IMR-90 (cell line): ENCODE measurements at regions not wholly inside any gene's neighbourhood (a gene's known extent, or its start where the extent isn't known, plus 50 kb on each side); places are given as distances from the start of the nearest gene placed in this dataset.
A peak's percentile ranks its signal among the peaks of the same experiment; 100 is the strongest.

Experiments
- ATAC-seq: fragments of 200-7000 bp; cut with Tn5 transposase; 2 replicates; pipeline ENCODE4 v1.9.1; 2020; ENCODE audit warnings: low read depth, mild to moderate bottlenecking, moderate library complexity
- BruUV-seq: library from RNA; stranded (reverse); fragments of 400-500 nt; replicated peaks from 2 replicates; lab custom pipeline; 2021; lab: Mats Ljungman, UMichigan
- CTCF ChIA-PET: fragments of 300-600 bp; formaldehyde crosslinking; extraction: SDS; loops from one replicate; lab custom pipeline; 2021; ENCODE audit warnings: antibody characterized with exemption; lab: Yijun Ruan, JAX
- POLR2A ChIA-PET: fragments of 300-600 bp; sonication (Branson Sonifier 250); formaldehyde crosslinking; loops from one replicate; lab custom pipeline; 2022; ENCODE audit warnings: antibody characterized with exemption; ENCODE audit not compliant: unreplicated experiment; lab: Charles Lee
- DNase-seq: peaks from one replicate; pipeline ENCODE4 v3.0.0; 2013
- H2AFZ ChIP-seq: replicated peaks from 2 replicates; pipeline ENCODE3; 2013; ENCODE audit warnings: low read length, mild to moderate bottlenecking; ENCODE audit not compliant: poor library complexity
- H2AK5ac ChIP-seq: 2 replicates; pipeline ENCODE4 v1.6.1; 2013; ENCODE audit warnings: low read depth, low read length, inconsistent platforms
- H2AK9ac ChIP-seq: replicated peaks from 2 replicates; pipeline ENCODE3; 2013; ENCODE audit warnings: mild to moderate bottlenecking, low read depth, low read length, moderate library complexity; ENCODE audit not compliant: poor library complexity
- H2BK120ac ChIP-seq: 2 replicates; pipeline ENCODE4 v1.6.1; 2013; ENCODE audit warnings: low read depth, low read length, inconsistent platforms
- H2BK15ac ChIP-seq: 3 replicates; pipeline ENCODE4 v1.6.1; 2013; ENCODE audit warnings: low read depth, low read length, inconsistent platforms
- H2BK20ac ChIP-seq: 2 replicates; pipeline ENCODE4 v1.6.1; 2013; ENCODE audit warnings: low read depth, mild to moderate bottlenecking, inconsistent platforms, low read length, moderate library complexity
- H2BK5ac ChIP-seq: 2 replicates; pipeline ENCODE4 v1.6.1; 2013; ENCODE audit warnings: mild to moderate bottlenecking, low read depth, low read length, inconsistent platforms; ENCODE audit not compliant: poor library complexity, severe bottlenecking
- H3K14ac ChIP-seq: replicated peaks from 2 replicates; pipeline ENCODE4 v1.6.1; 2013; ENCODE audit warnings: low read depth, low read length, inconsistent platforms
- H3K18ac ChIP-seq: 2 replicates; pipeline ENCODE4 v1.6.1; 2013; ENCODE audit warnings: low read depth, low read length, control low read depth
- H3K23ac ChIP-seq: 2 replicates; pipeline ENCODE4 v1.6.1; 2013; ENCODE audit warnings: low read depth, low read length, inconsistent platforms
- H3K27ac ChIP-seq: 2 replicates; pipeline ENCODE4 v1.5.1; 2013; ENCODE audit warnings: mild to moderate bottlenecking, control low read depth, low read length; ENCODE audit not compliant: insufficient read depth
- H3K27me3 ChIP-seq: 2 replicates; pipeline ENCODE4 v1.6.1; 2013; ENCODE audit warnings: low read length; ENCODE audit not compliant: control insufficient read depth, insufficient read depth
- H3K36me3 ChIP-seq: 2 replicates; pipeline ENCODE4 v1.6.1; 2013; ENCODE audit warnings: low read length, mixed read lengths; ENCODE audit not compliant: control insufficient read depth, insufficient read depth
- H3K4ac ChIP-seq: 2 replicates; pipeline ENCODE4 v1.6.1; 2013; ENCODE audit warnings: low read depth, low read length, inconsistent platforms
- H3K4me1 ChIP-seq: 2 replicates; pipeline ENCODE4 v1.6.1; 2013; ENCODE audit warnings: low read length, mixed read lengths; ENCODE audit not compliant: control insufficient read depth, insufficient read depth
- H3K4me2 ChIP-seq: 2 replicates; pipeline ENCODE4 v1.6.1; 2013; ENCODE audit warnings: low read depth, mild to moderate bottlenecking, control low read depth, low read length, moderate library complexity
- H3K4me3 ChIP-seq: 2 replicates; pipeline ENCODE4 v1.5.1; 2013; ENCODE audit warnings: low read depth, mild to moderate bottlenecking, control low read depth, low read length, moderate library complexity; ENCODE audit not compliant: insufficient read depth
- H3K56ac ChIP-seq: 2 replicates; pipeline ENCODE4 v1.6.1; 2013; ENCODE audit warnings: low read length, inconsistent platforms; ENCODE audit not compliant: insufficient read depth; ENCODE audit errors: extremely low read depth
- H3K79me1 ChIP-seq, 2 experiments: 2 replicates each; pipeline ENCODE4 v1.6.1; 2013; ENCODE audit warnings: low read length in 2 of 2, inconsistent platforms in 1 of 2, low read depth in 1 of 2
- H3K9ac ChIP-seq: 2 replicates; pipeline ENCODE4 v1.6.1; 2013; ENCODE audit warnings: low read depth, low read length, control low read depth
- H3K9me1 ChIP-seq: 2 replicates; pipeline ENCODE4 v1.6.1; 2013; ENCODE audit warnings: low read length, inconsistent platforms; ENCODE audit not compliant: insufficient read depth
- H3K9me3 ChIP-seq: 2 replicates; pipeline ENCODE4 v1.6.1; 2013; ENCODE audit warnings: low read length; ENCODE audit not compliant: control insufficient read depth, insufficient read depth
- H4K20me1 ChIP-seq: 2 replicates; pipeline ENCODE4 v1.6.1; 2013; ENCODE audit warnings: low read length, inconsistent platforms; ENCODE audit not compliant: insufficient read depth
- H4K5ac ChIP-seq: 2 replicates; pipeline ENCODE4 v1.6.1; 2013; ENCODE audit warnings: mild to moderate bottlenecking, low read depth, low read length, control low read depth
- H4K8ac ChIP-seq, 2 experiments: 2 replicates each; pipeline ENCODE4 v1.6.1; 2013; ENCODE audit warnings: low read depth in 2 of 2, low read length in 2 of 2, control low read depth in 1 of 2, inconsistent platforms in 1 of 2
- H4K91ac ChIP-seq: 2 replicates; pipeline ENCODE4 v1.6.1; 2013; ENCODE audit warnings: low read depth, low read length, inconsistent platforms; ENCODE audit not compliant: insufficient read depth
- BHLHE40 ChIP-seq: fragments of 150-350 bp; IDR thresholded peaks from 2 replicates; pipeline ENCODE4 v1.6.1; 2016; ENCODE audit warnings: mild to moderate bottlenecking, low read depth, low read length
- CEBPB ChIP-seq: IDR thresholded peaks from 2 replicates; pipeline ENCODE4 v1.6.1; 2012; ENCODE audit warnings: low read depth, low read length, improper control_type of control experiment
- CHD1 ChIP-seq: IDR thresholded peaks from 2 replicates; pipeline ENCODE4 v1.6.1; 2012; ENCODE audit warnings: low read depth, low read length, improper control_type of control experiment
- FOS ChIP-seq: fragments of 150-350 bp; IDR thresholded peaks from 2 replicates; pipeline ENCODE4 v1.6.1; 2016; ENCODE audit warnings: low read depth, low read length
- MAFK ChIP-seq: IDR thresholded peaks from 2 replicates; pipeline ENCODE4 v1.6.1; 2012; ENCODE audit warnings: low read depth, low read length, improper control_type of control experiment
- MAZ ChIP-seq: IDR thresholded peaks from 2 replicates; pipeline ENCODE4 v1.6.1; 2012; ENCODE audit warnings: low read depth, mild to moderate bottlenecking, low read length, improper control_type of control experiment, moderate library complexity, borderline replicate concordance
- MXI1 ChIP-seq: IDR thresholded peaks from 2 replicates; pipeline ENCODE4 v1.6.1; 2012; ENCODE audit warnings: low read depth, mild to moderate bottlenecking, low read length, moderate library complexity, borderline replicate concordance
- NFE2L2 ChIP-seq: fragments of 150-350 bp; IDR thresholded peaks from 2 replicates; pipeline ENCODE4 v1.6.1; 2016; ENCODE audit warnings: low read depth, mild to moderate bottlenecking, low read length
- POLR2A ChIP-seq: IDR thresholded peaks from 2 replicates; pipeline ENCODE4 v1.6.1; 2012; ENCODE audit warnings: mild to moderate bottlenecking, low read depth, low read length
- RFX5 ChIP-seq: IDR thresholded peaks from 2 replicates; pipeline ENCODE4 v1.8.0; 2012; ENCODE audit warnings: low read depth, mild to moderate bottlenecking, low read length, moderate library complexity
- SMC3 ChIP-seq: fragments of 150-350 bp; IDR thresholded peaks from 2 replicates; pipeline ENCODE4 v1.6.1; 2016; ENCODE audit warnings: low read depth, mild to moderate bottlenecking, antibody characterized with exemption, low read length, moderate library complexity
- WGBS, 2 experiments: methylation state at CpG; one replicate each; pipeline versions ENCODE4 v1.1.5 to v1.1.7; 2013; ENCODE audit warnings: missing lambda C conversion rate in 2 of 2; ENCODE audit not compliant: insufficient read length in 1 of 2; ENCODE audit errors: extremely low coverage in 2 of 2; 5-methylcytosine and 5-hydroxymethylcytosine counted together
- dilution Hi-C: fragments of 300-500 bp; cut with HindIII; formaldehyde crosslinking; loops from one replicate; pipeline ENCODE4 v1.14.3; 2018; ENCODE audit warnings: low sequenced_read_pairs; ENCODE audit not compliant: unreplicated experiment
- in situ Hi-C: fragments of 300-500 bp; cut with MboI; formaldehyde crosslinking; loops from 3 replicates; pipeline ENCODE4 v1.14.3; 2019; ENCODE audit warnings: low sequenced_read_pairs, inconsistent platforms, mixed read lengths
- intact Hi-C: fragments of 100-400 bp; cut with micrococcal nuclease; formaldehyde crosslinking; loops from 2 replicates; pipeline ENCODE4 v1.10.0; 2022
- TF ChIP-seq, protein P1 (sequence below): fragments of 150-350 bp; IDR thresholded peaks from 2 replicates; pipeline ENCODE4 v1.6.1; 2017; ENCODE audit warnings: mild to moderate bottlenecking, antibody characterized with exemption, low read length, low read depth
- TF ChIP-seq, protein P2 (sequence below): conservative IDR thresholded peaks from 2 replicates; pipeline ENCODE4 v1.5.1; 2012; ENCODE audit warnings: mild to moderate bottlenecking, low read depth, low read length, improper control_type of control experiment
- TF ChIP-seq, protein P3 (sequence below): fragments of 150-350 bp; IDR thresholded peaks from 2 replicates; pipeline ENCODE4 v1.6.1; 2016; ENCODE audit warnings: low read depth, mild to moderate bottlenecking, low read length, moderate library complexity, borderline replicate concordance

DNA sequence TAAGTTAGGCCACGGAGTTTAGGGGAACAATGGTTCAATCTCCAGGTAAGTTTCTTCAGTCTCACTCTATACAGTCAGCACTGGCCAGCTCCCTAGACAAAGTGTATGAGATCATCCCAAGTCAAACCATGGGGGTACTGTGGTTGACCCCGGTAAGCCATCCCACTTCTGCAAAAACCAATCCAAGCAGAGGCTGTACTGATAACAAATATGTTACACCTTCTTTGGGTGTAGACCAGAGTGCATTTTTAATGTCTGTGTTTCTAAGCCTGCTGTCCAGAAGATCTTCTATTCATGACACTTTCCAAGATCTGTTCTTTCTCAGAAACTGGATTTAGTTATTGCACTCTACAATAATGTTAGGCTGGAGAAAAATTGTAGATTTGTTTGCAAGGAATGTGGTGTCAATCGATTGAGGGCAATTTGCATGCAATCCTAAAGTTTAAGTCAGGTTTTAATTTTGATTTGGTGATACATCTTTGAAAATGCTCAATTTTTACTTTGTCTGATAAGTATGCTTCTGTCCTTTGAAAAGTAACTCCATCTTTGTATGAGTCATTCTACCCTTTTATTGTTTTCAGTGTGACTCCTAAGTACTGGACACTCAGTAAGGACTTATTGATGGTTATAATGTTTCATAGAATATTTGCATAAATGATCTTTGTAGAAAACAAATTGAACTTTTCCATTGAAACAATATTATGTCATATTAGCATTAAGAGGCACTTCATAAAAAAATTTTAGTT lies 152.4 kb downstream of the HLX start:
- no peak overlapping the region for H4K5ac ChIP-seq
- no peak overlapping the region for H3K14ac ChIP-seq
- H3K27me3 ChIP-seq: no peaks in the 10 kb centered on the region
- H3K27ac ChIP-seq: no peak overlapping the region
- H3K18ac ChIP-seq: no peak overlapping the region
- ATAC-seq (no peak), DNase-seq (peak; percentile 19)
- dilution Hi-C loops (no loop called here), in situ Hi-C loops (no loop called here), intact Hi-C loops (no loop called here)
- TF ChIP-seq CHD1 (no peak), CEBPB (no peak), SMC3 (no peak), BHLHE40 (no peak), RFX5 (no peak), MAFK (no peak), MXI1 (no peak), MAZ (no peak), NFE2L2 (no peak), FOS (no peak), POLR2A (no peak)
- TF ChIP-seq, protein P1, sequence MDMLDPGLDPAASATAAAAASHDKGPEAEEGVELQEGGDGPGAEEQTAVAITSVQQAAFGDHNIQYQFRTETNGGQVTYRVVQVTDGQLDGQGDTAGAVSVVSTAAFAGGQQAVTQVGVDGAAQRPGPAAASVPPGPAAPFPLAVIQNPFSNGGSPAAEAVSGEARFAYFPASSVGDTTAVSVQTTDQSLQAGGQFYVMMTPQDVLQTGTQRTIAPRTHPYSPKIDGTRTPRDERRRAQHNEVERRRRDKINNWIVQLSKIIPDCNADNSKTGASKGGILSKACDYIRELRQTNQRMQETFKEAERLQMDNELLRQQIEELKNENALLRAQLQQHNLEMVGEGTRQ: no peak
- TF ChIP-seq, protein P2, sequence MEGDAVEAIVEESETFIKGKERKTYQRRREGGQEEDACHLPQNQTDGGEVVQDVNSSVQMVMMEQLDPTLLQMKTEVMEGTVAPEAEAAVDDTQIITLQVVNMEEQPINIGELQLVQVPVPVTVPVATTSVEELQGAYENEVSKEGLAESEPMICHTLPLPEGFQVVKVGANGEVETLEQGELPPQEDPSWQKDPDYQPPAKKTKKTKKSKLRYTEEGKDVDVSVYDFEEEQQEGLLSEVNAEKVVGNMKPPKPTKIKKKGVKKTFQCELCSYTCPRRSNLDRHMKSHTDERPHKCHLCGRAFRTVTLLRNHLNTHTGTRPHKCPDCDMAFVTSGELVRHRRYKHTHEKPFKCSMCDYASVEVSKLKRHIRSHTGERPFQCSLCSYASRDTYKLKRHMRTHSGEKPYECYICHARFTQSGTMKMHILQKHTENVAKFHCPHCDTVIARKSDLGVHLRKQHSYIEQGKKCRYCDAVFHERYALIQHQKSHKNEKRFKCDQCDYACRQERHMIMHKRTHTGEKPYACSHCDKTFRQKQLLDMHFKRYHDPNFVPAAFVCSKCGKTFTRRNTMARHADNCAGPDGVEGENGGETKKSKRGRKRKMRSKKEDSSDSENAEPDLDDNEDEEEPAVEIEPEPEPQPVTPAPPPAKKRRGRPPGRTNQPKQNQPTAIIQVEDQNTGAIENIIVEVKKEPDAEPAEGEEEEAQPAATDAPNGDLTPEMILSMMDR: no peak
- TF ChIP-seq, protein P3, sequence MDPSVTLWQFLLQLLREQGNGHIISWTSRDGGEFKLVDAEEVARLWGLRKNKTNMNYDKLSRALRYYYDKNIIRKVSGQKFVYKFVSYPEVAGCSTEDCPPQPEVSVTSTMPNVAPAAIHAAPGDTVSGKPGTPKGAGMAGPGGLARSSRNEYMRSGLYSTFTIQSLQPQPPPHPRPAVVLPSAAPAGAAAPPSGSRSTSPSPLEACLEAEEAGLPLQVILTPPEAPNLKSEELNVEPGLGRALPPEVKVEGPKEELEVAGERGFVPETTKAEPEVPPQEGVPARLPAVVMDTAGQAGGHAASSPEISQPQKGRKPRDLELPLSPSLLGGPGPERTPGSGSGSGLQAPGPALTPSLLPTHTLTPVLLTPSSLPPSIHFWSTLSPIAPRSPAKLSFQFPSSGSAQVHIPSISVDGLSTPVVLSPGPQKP: no peak
- no peak overlapping the region for H3K56ac ChIP-seq
- peaks cover 13% of the 10 kb centered on the region; the same call in 1 of the 2 replicates for H3K9me1 ChIP-seq
- H4K91ac ChIP-seq: no peak overlapping the region
- H2BK5ac ChIP-seq: no peak overlapping the region
- H3K9ac ChIP-seq: no peak overlapping the region
- no peak overlapping the region for H4K8ac ChIP-seq
- H3K79me1 ChIP-seq: no peaks in the 10 kb centered on the region
- H2AK5ac ChIP-seq: no peak overlapping the region
- no CpG with 5 or more reads among the region's 3 CpGs for WGBS, 2 experiments
- H3K9me3 ChIP-seq: no peaks in the 10 kb centered on the region
- no peak overlapping the region for H2AFZ ChIP-seq
- H3K4me2 ChIP-seq: no peak overlapping the region
- no peak overlapping the region for H2BK15ac ChIP-seq
- H2BK120ac ChIP-seq: no peak overlapping the region
- H2AK9ac ChIP-seq: no peak overlapping the region
- H3K23ac ChIP-seq: no peak overlapping the region
- no TSS peak for BruUV-seq
- H3K4me1 ChIP-seq: peaks cover 3% of the 10 kb centered on the region
- no peaks in the 10 kb centered on the region for H4K20me1 ChIP-seq
- no peak overlapping the region for H2BK20ac ChIP-seq
- H3K4ac ChIP-seq: no peak overlapping the region
- H3K36me3 ChIP-seq: no peaks in the 10 kb centered on the region
- H3K4me3 ChIP-seq: no peak overlapping the region
- ChIA-PET CTCF (interaction anchor here (0.7 kb wide), 1 partner anchor 142 kb away, joined by 3 read pairs; no protein-coding TSS in a partner anchor), POLR2A (no interaction called here)
